Panc1 (cell line): ENCODE measurements at regions not wholly inside any gene's neighbourhood (a gene's known extent, or its start where the extent isn't known, plus 50 kb on each side); places are given as distances from the start of the nearest gene placed in this dataset.
"Not testable (repeated sequence)": the region's sequence is repeated elsewhere in the genome, so short reads cannot be mapped to it uniquely, and the experiment has no call there.

Experiments
- ATAC-seq: fragments of 200-7000 bp; cut with Tn5 transposase; 2 replicates; pipeline ENCODE4 v1.9.1; 2020; ENCODE audit warnings: mild to moderate bottlenecking, moderate library complexity
- BruUV-seq: library from RNA; stranded (reverse); fragments of 400-500 nt; replicated peaks from 2 replicates; lab custom pipeline; 2021; lab: Mats Ljungman, UMichigan
- CTCF ChIA-PET: fragments of 300-600 bp; sonication (Branson Sonifier 250); formaldehyde crosslinking; loops from one replicate; lab custom pipeline; 2022; ENCODE audit warnings: antibody characterized with exemption; lab: Charles Lee
- POLR2A ChIA-PET: fragments of 300-600 bp; sonication (Branson Sonifier 250); formaldehyde crosslinking; loops from one replicate; lab custom pipeline; 2022; ENCODE audit warnings: antibody characterized with exemption; lab: Charles Lee
- DNase-seq: peaks from one replicate; pipeline ENCODE4 v3.0.0-alpha.2; 2010; ENCODE audit warnings: low read depth, low spot score
- H3K27ac ChIP-seq: 2 replicates; pipeline ENCODE4 v1.5.1; 2011; ENCODE audit warnings: mild to moderate bottlenecking, low read length, inconsistent platforms
- H3K27me3 ChIP-seq: fragments of 200-500 bp; sonication (Bioruptor generic); 2 replicates; pipeline ENCODE4 v1.6.0; 2014; ENCODE audit warnings: low read length, inconsistent platforms; ENCODE audit not compliant: control insufficient read depth, insufficient read depth
- H3K36me3 ChIP-seq: fragments of 200-500 bp; sonication (Bioruptor generic); 2 replicates; pipeline ENCODE4 v1.5.1; 2014; ENCODE audit warnings: inconsistent platforms, mild to moderate bottlenecking, low read length, moderate library complexity; ENCODE audit not compliant: control insufficient read depth, insufficient read depth
- H3K4me1 ChIP-seq: 2 replicates; pipeline ENCODE4 v1.5.1; 2011; ENCODE audit warnings: inconsistent platforms, mild to moderate bottlenecking, low read length, moderate library complexity; ENCODE audit not compliant: control insufficient read depth, insufficient read depth
- H3K4me3 ChIP-seq, 2 experiments: 2 replicates each; pipeline ENCODE4 v1.5.1; 2011 to 2012; ENCODE audit warnings: low read depth in 2 of 2, low read length in 2 of 2, mild to moderate bottlenecking in 2 of 2, inconsistent platforms in 1 of 2, moderate library complexity in 1 of 2
- H3K9me3 ChIP-seq: fragments of 200-500 bp; sonication (Bioruptor generic); 2 replicates; pipeline ENCODE4 v1.5.1; 2014; ENCODE audit warnings: low read depth, mild to moderate bottlenecking, inconsistent platforms, low read length, moderate library complexity; ENCODE audit not compliant: control insufficient read depth, insufficient read depth
- CTCF ChIP-seq: fragments of 450-650 bp; IDR thresholded peaks from 2 replicates; pipeline ENCODE4 v1.5.1; 2017; ENCODE audit warnings: mild to moderate bottlenecking
- POLR2AphosphoS5 ChIP-seq: IDR thresholded peaks from 2 replicates; pipeline ENCODE4 v1.6.1; 2012; ENCODE audit warnings: mild to moderate bottlenecking, low read depth, low read length, moderate library complexity
- REST ChIP-seq, 2 experiments: IDR thresholded peaks; 2 replicates each; pipeline ENCODE4 v1.6.1; 2011 to 2012; ENCODE audit warnings: low read depth in 2 of 2, control low read depth in 1 of 2, low read length in 1 of 2, mild to moderate bottlenecking in 1 of 2, moderate library complexity in 1 of 2; ENCODE audit not compliant: insufficient read depth in 1 of 2
- SIN3A ChIP-seq: IDR thresholded peaks from 2 replicates; pipeline ENCODE4 v1.6.1; 2012; ENCODE audit warnings: low read depth, mild to moderate bottlenecking, low read length, moderate library complexity, borderline replicate concordance; ENCODE audit not compliant: insufficient read depth
- TCF7L2 ChIP-seq: IDR thresholded peaks from 2 replicates; pipeline ENCODE4 v1.6.1; 2011; ENCODE audit warnings: mild to moderate bottlenecking, low read depth, low read length, inconsistent platforms
- in situ Hi-C: cut with HindIII; loops from 2 replicates; pipeline ENCODE4 v1.10.0; 2016; ENCODE audit warnings: low sequenced_read_pairs, low pct_unique_long_range_greater_than_20kb
- intact Hi-C: fragments of 100-400 bp; cut with micrococcal nuclease; formaldehyde crosslinking; loops from one replicate; pipeline ENCODE4 v1.10.0; 2022; ENCODE audit not compliant: unreplicated experiment

GRCh38 chr9:107817595-107818502 is 328.3 kb upstream of the KLF4 start:
- CTCF ChIA-PET, H3K27ac ChIP-seq, H3K9me3 ChIP-seq, DNase-seq, BruUV-seq, ATAC-seq, in situ Hi-C loops, H3K4me1 ChIP-seq, POLR2A ChIA-PET, H3K4me3 ChIP-seq, intact Hi-C loops, H3K36me3 ChIP-seq, H3K27me3 ChIP-seq: not testable (repeated sequence)

GRCh38 chr9:107816561-107817021 is 327.0 kb upstream of the KLF4 start:
- Histone ChIP-seq H3K27me3 (no peaks in the 10 kb centered on the region), H3K27ac (no peak overlapping the region), H3K4me3 (no peak overlapping the region), H3K9me3 (no peaks in the 10 kb centered on the region), H3K4me1 (no peaks in the 10 kb centered on the region), H3K36me3 (no peaks in the 10 kb centered on the region)
- in situ Hi-C loops (no loop called here), intact Hi-C loops (no loop called here)
- ChIA-PET POLR2A (no interaction called here), CTCF (no interaction called here)
- no TSS peak for BruUV-seq
- no peak for TF ChIP-seq SIN3A
- TF ChIP-seq REST (IDR thresholded peaks at IDR 0.05; ENCODE audit: insufficient read depth in 1 of 2, low read depth in 2 of 2, low read length in 1 of 2) = no peak
- TF ChIP-seq CTCF = no peak
- TF ChIP-seq POLR2AphosphoS5 = no peak
- no peak for TF ChIP-seq TCF7L2
- DNase-seq (no peak), ATAC-seq (no peak)
